ENCODE measurements at regions not wholly inside any gene's neighbourhood (a gene's known extent, or its start where the extent isn't known, plus 50 kb on each side); places are given as distances from the start of the nearest gene placed in this dataset.

DNA sequence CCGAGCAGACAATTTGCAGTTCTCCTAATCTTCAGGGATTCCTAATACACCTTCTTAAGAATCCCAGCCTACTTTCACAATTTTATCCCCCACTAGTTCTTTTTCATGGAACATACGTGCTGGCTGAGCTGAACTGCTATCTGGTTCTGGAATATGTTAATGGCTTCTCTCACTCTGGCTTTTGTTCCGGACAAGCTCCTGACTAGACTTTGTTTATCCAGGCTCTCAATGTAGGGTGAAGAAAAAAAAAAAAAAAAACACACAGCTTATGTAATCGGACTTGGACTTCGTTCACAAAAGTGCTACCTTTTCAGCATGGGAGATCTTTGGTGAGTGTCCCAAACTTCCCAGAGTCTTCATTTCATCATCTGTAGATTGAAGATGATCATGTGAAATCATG, 555.4 kb upstream of the CPEB2 start:
- no peak overlapping the region for H3K4me3 Mint-ChIP-seq
- H3K9me3 Mint-ChIP-seq = no peaks in the 10 kb centered on the region
- H3K27me3 Mint-ChIP-seq (ENCODE audit: low read depth) = no peaks in the 10 kb centered on the region
- H3K27ac Mint-ChIP-seq = no peak overlapping the region
- no peaks in the 10 kb centered on the region for H3K4me1 Mint-ChIP-seq (ENCODE audit: low read depth)
- H3K36me3 Mint-ChIP-seq (ENCODE audit: low read depth) = no peaks in the 10 kb centered on the region
- no peak for DNase-seq (ENCODE audit: low spot score)

DNA sequence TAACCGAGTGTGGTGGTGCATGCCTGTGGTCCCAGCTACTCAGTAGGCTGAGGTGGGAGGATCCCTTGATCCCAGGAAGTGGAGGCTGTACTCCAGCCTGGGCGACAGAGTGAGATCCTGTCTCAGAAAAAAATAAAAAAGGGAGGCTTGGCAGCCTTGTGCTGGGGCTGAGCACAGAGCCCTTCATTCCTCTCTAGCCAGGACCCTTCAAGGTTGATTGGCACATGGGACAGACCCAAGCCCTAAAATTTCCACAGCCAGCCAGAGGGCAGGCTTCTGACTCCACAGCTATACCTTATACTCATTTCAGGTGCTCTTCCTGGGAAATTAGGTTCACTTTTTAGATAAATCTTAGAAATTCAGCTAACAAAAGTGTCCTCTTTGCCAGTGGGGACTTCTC, 553.0 kb upstream of the CPEB2 start:
- no peaks in the 10 kb centered on the region for H3K27me3 Mint-ChIP-seq (ENCODE audit: low read depth)
- H3K36me3 Mint-ChIP-seq (ENCODE audit: low read depth) = no peaks in the 10 kb centered on the region
- no peaks in the 10 kb centered on the region for H3K4me1 Mint-ChIP-seq (ENCODE audit: low read depth)
- no peak overlapping the region for H3K27ac Mint-ChIP-seq
- no peak for DNase-seq (ENCODE audit: low spot score)
- no peaks in the 10 kb centered on the region for H3K9me3 Mint-ChIP-seq
- no peak overlapping the region for H3K4me3 Mint-ChIP-seq

DNA sequence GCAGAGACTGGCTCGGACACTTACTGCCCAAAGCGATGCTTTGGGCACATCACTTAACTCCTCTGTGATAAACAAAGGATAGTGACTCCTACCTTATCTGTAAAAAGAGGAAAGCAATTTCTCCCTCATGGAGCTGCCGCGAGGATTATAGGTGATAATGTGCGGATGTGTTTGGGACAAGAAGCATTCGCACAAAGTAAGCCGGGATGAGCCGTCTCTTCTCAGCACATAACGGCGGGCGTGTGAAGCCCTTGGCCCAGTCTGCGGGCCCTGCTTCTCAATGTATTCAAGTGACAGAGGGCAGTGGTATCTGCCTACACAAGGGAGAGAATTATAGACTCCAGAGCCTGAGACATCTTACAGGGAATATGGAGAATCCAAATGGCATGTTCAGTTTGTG, 550.3 kb upstream of the CPEB2 start:
- Mint-ChIP-seq H3K27me3 (ENCODE audit: low read depth) (no peaks in the 10 kb centered on the region), H3K36me3 (ENCODE audit: low read depth) (no peaks in the 10 kb centered on the region), H3K4me3 (no peak overlapping the region), H3K4me1 (ENCODE audit: low read depth) (no peaks in the 10 kb centered on the region), H3K27ac (no peak overlapping the region), H3K9me3 (no peaks in the 10 kb centered on the region)
- DNase-seq (ENCODE audit: low spot score) = no peak

GRCh38 chr4:14452764-14453163, 549.5 kb upstream of the CPEB2 start:
- Mint-ChIP-seq H3K9me3 (no peaks in the 10 kb centered on the region), H3K4me1 (ENCODE audit: low read depth) (no peaks in the 10 kb centered on the region), H3K27ac (no peak overlapping the region), H3K27me3 (ENCODE audit: low read depth) (no peaks in the 10 kb centered on the region), H3K4me3 (no peak overlapping the region), H3K36me3 (ENCODE audit: low read depth) (no peaks in the 10 kb centered on the region)
- DNase-seq (ENCODE audit: low spot score) = no peak

DNA sequence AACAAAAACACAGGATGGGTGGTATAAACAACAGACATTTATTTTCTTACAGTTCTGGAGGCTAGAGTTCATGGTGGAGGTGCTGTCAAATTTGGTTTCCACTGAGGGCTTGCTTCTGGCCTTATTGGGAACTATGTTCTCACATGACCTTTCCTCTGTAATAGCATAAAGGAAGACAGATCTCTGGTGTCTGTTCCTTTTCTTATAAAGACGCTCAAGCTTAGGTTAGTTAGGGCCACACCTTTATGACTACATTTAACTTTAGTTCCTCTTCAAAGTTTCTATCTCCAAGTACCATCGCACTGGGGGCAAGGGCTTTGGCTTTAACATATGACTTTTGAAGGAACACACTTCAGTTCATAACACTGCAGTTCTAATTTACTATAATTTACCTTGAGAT, 543.8 kb upstream of the CPEB2 start:
- Mint-ChIP-seq H3K9me3 (no peaks in the 10 kb centered on the region), H3K36me3 (ENCODE audit: low read depth) (no peaks in the 10 kb centered on the region), H3K4me1 (ENCODE audit: low read depth) (no peaks in the 10 kb centered on the region), H3K4me3 (no peak overlapping the region), H3K27ac (no peak overlapping the region), H3K27me3 (ENCODE audit: low read depth) (no peaks in the 10 kb centered on the region)
- DNase-seq (ENCODE audit: low spot score) = no peak

DNA sequence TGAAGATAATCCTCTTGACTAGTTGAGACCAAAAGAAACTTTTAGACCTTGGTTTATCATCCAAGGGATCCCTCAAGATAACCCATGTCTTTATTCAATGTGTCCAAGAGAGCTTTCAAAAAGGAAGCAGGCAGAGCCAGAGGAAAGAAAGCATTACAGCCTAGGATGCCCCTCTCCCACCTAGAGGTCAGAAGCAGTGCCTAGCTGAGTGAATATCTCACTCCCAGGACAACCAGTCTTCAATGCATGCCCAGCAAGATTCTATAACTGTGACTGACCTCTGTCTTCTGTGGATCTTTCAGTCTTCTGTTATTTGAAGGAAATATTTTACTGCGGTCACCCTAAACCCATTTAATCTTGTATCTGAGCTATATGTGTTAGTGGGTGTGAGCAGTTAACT, 537.2 kb upstream of the CPEB2 start:
- DNase-seq (ENCODE audit: low spot score) = no peak
- Mint-ChIP-seq H3K36me3 (ENCODE audit: low read depth) (no peaks in the 10 kb centered on the region), H3K9me3 (no peaks in the 10 kb centered on the region), H3K4me3 (no peak overlapping the region), H3K27ac (no peak overlapping the region), H3K4me1 (ENCODE audit: low read depth) (no peaks in the 10 kb centered on the region), H3K27me3 (ENCODE audit: low read depth) (no peaks in the 10 kb centered on the region)

DNA sequence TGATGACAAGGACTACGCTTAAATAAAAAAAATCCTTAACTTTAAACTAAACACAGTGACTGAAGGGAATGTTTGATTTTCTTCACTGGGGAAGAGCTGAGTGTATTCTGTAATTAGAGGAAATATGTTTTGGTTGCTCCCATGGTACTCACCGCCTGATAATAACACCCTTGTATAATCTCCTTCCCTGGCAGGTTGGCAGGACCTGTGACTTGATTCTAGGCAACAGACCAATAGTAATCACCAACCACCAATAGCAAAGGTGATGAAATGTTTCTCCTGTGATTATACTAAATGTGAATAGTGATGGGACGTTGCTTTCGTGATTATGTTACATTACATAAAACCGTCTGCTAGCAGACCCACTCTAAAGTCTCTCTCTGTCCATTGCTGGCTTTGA, 536.8 kb upstream of the CPEB2 start:
- Mint-ChIP-seq H3K36me3 (ENCODE audit: low read depth) (no peaks in the 10 kb centered on the region), H3K4me3 (no peak overlapping the region), H3K9me3 (no peaks in the 10 kb centered on the region), H3K27ac (no peak overlapping the region), H3K4me1 (ENCODE audit: low read depth) (no peaks in the 10 kb centered on the region), H3K27me3 (ENCODE audit: low read depth) (no peaks in the 10 kb centered on the region)
- DNase-seq (ENCODE audit: low spot score) = no peak

DNA sequence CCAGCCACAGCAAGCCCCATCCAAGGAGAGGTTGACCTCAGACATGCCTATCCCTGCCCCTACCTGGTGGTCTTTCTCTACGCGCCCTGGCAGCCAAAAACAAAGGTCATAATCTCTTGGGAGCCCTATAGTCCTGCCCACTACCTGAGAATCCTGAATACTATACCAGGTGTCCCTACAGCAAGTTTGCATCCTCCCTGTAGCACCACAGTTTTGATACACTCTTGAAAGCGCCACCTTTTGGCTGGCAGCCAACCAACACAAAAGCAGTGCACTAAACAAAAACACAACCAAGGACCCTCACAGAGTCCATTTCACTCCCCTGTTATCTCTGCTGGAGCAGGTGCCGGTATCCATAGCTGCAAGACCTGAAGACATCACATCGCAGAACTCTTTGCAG, 523.8 kb upstream of the CPEB2 start:
- no peak overlapping the region for H3K4me3 Mint-ChIP-seq

DNA sequence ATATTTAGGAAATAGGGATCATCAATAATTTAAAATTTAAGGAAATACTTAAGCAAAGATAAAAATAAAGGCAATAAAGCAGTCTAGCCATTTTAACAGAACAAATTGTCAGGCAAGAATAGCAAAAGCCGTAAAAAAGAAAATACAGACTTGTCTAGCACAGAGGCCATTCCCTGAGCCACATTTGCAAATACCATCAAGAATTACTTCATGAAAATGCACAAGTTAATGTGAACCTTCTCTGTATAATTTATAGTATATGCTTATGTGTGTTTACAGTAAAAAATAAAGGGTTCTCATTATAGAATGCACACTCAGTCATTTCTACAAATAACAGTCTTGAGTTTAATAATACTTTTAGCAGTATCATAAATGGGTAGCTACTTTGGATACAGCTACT, 505.9 kb upstream of the CPEB2 start:
- Mint-ChIP-seq H3K4me3 (no peak overlapping the region), H3K27ac (no peak overlapping the region), H3K9me3 (no peaks in the 10 kb centered on the region), H3K27me3 (ENCODE audit: low read depth) (no peaks in the 10 kb centered on the region), H3K4me1 (ENCODE audit: low read depth) (no peaks in the 10 kb centered on the region), H3K36me3 (ENCODE audit: low read depth) (no peaks in the 10 kb centered on the region)
- no peak for DNase-seq (ENCODE audit: low spot score)

More for the DNA sequence above, 523.8 kb upstream of the CPEB2 start:
- no peaks in the 10 kb centered on the region for H3K4me1 Mint-ChIP-seq (ENCODE audit: low read depth)
- no peak for DNase-seq (ENCODE audit: low spot score)
- no peaks in the 10 kb centered on the region for H3K36me3 Mint-ChIP-seq (ENCODE audit: low read depth)
- no peak overlapping the region for H3K27ac Mint-ChIP-seq
- no peaks in the 10 kb centered on the region for H3K27me3 Mint-ChIP-seq (ENCODE audit: low read depth)
- H3K9me3 Mint-ChIP-seq = no peaks in the 10 kb centered on the region

- DNase-seq (ENCODE audit: low spot score) = no peak
- Mint-ChIP-seq H3K4me3 (no peak overlapping the region), H3K27me3 (ENCODE audit: low read depth) (no peaks in the 10 kb centered on the region), H3K9me3 (no peaks in the 10 kb centered on the region), H3K27ac (no peak overlapping the region), H3K36me3 (ENCODE audit: low read depth) (no peaks in the 10 kb centered on the region), H3K4me1 (ENCODE audit: low read depth) (no peaks in the 10 kb centered on the region)
Measured at GRCh38 chr4:14496969-14497368, 505.3 kb upstream of the CPEB2 start.

DNA sequence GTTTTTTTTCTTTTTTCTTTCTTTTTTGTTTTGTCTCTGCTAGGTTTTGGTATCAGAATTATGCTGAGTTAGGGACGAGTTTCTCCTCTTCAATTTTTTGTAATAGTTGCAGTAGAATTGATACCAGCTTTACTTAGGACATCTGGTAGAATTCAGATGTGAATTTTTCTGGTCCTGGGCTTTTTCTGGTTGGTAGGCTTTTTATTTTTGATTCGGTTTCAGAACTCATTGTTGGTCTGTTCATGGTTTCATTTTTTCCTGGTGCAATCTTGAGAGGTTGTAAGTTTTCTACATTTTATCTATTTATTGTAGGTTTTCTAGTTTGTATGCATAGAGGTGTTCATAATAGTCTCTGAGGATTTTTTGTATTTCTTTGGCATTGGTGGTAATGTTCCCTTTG, 498.1 kb upstream of the CPEB2 start:
- DNase-seq (ENCODE audit: low spot score) = no peak
- Mint-ChIP-seq H3K27ac (no peak overlapping the region), H3K27me3 (ENCODE audit: low read depth) (no peaks in the 10 kb centered on the region), H3K36me3 (ENCODE audit: low read depth) (no peaks in the 10 kb centered on the region), H3K4me3 (no peak overlapping the region), H3K9me3 (peaks cover 4% of the 10 kb centered on the region), H3K4me1 (ENCODE audit: low read depth) (no peaks in the 10 kb centered on the region)

DNA sequence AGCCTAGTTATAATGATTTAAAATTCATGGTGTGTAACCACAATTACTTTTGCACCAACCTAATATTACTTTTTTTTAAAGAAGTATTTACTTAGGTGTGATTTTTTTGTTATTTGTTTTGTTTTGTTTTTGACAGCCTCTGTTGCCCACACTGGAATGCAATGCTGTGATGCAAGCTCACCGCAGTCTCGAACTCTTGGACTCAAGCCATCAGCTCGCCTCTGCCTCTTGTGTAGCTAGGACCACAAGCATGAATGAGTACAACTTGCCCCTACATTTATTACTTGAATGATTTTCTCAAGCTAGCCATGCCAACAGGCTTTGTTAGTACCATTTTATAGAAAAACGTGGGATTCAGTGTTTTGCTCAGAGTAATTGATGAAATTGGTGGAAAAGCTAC, 488.8 kb upstream of the CPEB2 start:
- no peak overlapping the region for H3K4me3 Mint-ChIP-seq
- DNase-seq (ENCODE audit: low spot score) = no peak
- H3K9me3 Mint-ChIP-seq = no peaks in the 10 kb centered on the region

DNA sequence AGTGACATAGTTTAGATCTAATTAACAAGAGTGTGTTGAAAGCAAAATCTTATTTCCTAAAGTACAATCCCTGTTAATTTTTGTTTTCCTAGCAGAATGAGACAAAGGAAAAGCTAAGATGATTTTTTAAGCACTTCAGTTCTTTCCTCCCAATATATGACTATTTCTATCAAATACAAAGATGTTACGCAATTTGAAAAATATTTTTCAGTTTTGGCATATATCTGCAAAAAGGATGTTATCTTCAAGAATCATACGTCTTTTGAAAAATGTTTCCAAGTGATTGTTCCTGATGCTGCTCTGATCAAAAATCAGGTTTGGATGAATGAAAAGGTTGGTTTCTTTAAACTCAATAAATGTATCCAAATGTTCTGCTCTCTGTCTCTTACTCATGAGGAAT, 486.7 kb upstream of the CPEB2 start:
- no peaks in the 10 kb centered on the region for H3K36me3 Mint-ChIP-seq (ENCODE audit: low read depth)
- no peaks in the 10 kb centered on the region for H3K4me1 Mint-ChIP-seq (ENCODE audit: low read depth)
- no peak overlapping the region for H3K27ac Mint-ChIP-seq
- no peak for DNase-seq (ENCODE audit: low spot score)
- H3K4me3 Mint-ChIP-seq = no peak overlapping the region
- no peaks in the 10 kb centered on the region for H3K27me3 Mint-ChIP-seq (ENCODE audit: low read depth)
- no peaks in the 10 kb centered on the region for H3K9me3 Mint-ChIP-seq

More for the DNA sequence above, 488.8 kb upstream of the CPEB2 start:
- Mint-ChIP-seq H3K27me3 (ENCODE audit: low read depth) (no peaks in the 10 kb centered on the region), H3K4me1 (ENCODE audit: low read depth) (no peaks in the 10 kb centered on the region), H3K27ac (no peak overlapping the region), H3K36me3 (ENCODE audit: low read depth) (no peaks in the 10 kb centered on the region)

GRCh38 chr4:14518136-14518535, 484.1 kb upstream of the CPEB2 start:
- Mint-ChIP-seq H3K36me3 (ENCODE audit: low read depth) (no peaks in the 10 kb centered on the region), H3K27me3 (ENCODE audit: low read depth) (no peaks in the 10 kb centered on the region), H3K27ac (no peak overlapping the region), H3K4me3 (no peak overlapping the region), H3K4me1 (ENCODE audit: low read depth) (no peaks in the 10 kb centered on the region), H3K9me3 (no peaks in the 10 kb centered on the region)
- DNase-seq (ENCODE audit: low spot score) = no peak

DNA sequence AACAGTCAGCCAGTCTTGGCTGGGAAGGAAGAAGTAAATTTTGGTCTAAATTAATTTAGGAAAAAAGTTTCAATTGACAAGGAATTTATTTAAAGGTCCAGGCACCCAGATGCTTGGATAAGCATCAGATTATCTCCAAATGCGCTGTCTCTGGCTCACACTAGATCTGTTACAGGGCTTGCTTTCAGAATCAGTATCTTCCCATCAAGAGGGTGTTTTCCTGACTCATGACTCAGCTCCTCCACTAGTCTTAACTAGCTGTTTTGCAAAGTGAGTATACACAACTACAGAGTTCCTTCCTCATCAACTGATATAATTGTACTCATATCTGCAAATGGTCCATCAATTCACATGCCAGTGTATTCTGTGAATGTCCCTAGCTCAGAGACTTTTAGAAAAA, 482.1 kb upstream of the CPEB2 start:
- Mint-ChIP-seq H3K9me3 (no peaks in the 10 kb centered on the region), H3K36me3 (ENCODE audit: low read depth) (no peaks in the 10 kb centered on the region)
- DNase-seq (ENCODE audit: low spot score) = no peak

GRCh38 chr4:14524276-14524675, 478.0 kb upstream of the CPEB2 start:
- no peaks in the 10 kb centered on the region for H3K9me3 Mint-ChIP-seq
- no peak for DNase-seq (ENCODE audit: low spot score)
- no peak overlapping the region for H3K4me3 Mint-ChIP-seq
- H3K27me3 Mint-ChIP-seq (ENCODE audit: low read depth) = no peaks in the 10 kb centered on the region
- H3K27ac Mint-ChIP-seq = no peak overlapping the region
- no peaks in the 10 kb centered on the region for H3K36me3 Mint-ChIP-seq (ENCODE audit: low read depth)
- H3K4me1 Mint-ChIP-seq (ENCODE audit: low read depth) = no peaks in the 10 kb centered on the region

More for the DNA sequence above, 482.1 kb upstream of the CPEB2 start:
- Mint-ChIP-seq H3K27ac (no peak overlapping the region), H3K27me3 (ENCODE audit: low read depth) (no peaks in the 10 kb centered on the region), H3K4me1 (ENCODE audit: low read depth) (no peaks in the 10 kb centered on the region), H3K4me3 (no peak overlapping the region)
